Esophagus (tissue), 2 donors: ENCODE measurements at regions not wholly inside any gene's neighbourhood (a gene's known extent, or its start where the extent isn't known, plus 50 kb on each side); places are given as distances from the start of the nearest gene placed in this dataset.

Experiments
- H3K27ac ChIP-seq, 2 donors: one replicate each; pipeline ENCODE4 v1.5.1; 2013; ENCODE audit warnings: low read depth in 2 of 2, mild to moderate bottlenecking in 2 of 2, inconsistent platforms in 1 of 2, low read length in 1 of 2, moderate library complexity in 1 of 2
- H3K27me3 ChIP-seq, 2 donors: one replicate each; pipeline ENCODE4 v1.6.1; 2013; ENCODE audit warnings: low read length in 2 of 2, control low read depth in 1 of 2, mild to moderate bottlenecking in 1 of 2; ENCODE audit not compliant: insufficient read depth in 2 of 2, control insufficient read depth in 1 of 2
- H3K36me3 ChIP-seq, 2 donors: one replicate each; pipeline ENCODE4 v1.6.1; 2013; ENCODE audit warnings: low read length in 1 of 2; ENCODE audit not compliant: control insufficient read depth in 2 of 2, insufficient read depth in 2 of 2
- H3K4me1 ChIP-seq, 2 donors: one replicate each; pipeline ENCODE4 v1.6.1; 2013; ENCODE audit warnings: low read length in 1 of 2; ENCODE audit not compliant: control insufficient read depth in 2 of 2, insufficient read depth in 2 of 2
- H3K4me3 ChIP-seq, 2 donors: one replicate each; pipeline ENCODE4 v1.5.1; 2013; ENCODE audit warnings: low read length in 2 of 2, mild to moderate bottlenecking in 2 of 2, low read depth in 1 of 2, moderate library complexity in 1 of 2
- H3K9me3 ChIP-seq, 2 donors: one replicate each; pipeline ENCODE4 v1.6.1; 2013; ENCODE audit warnings: mild to moderate bottlenecking in 2 of 2, low read depth in 1 of 2, low read length in 1 of 2, moderate library complexity in 1 of 2; ENCODE audit not compliant: control insufficient read depth in 2 of 2, insufficient read depth in 1 of 2
- WGBS, 2 donors: extraction: QIAGEN DNeasy Blood & Tissue Kit; methylation state at CpG; one replicate each; pipeline ENCODE4 v1.1.7; 2013; 5-methylcytosine and 5-hydroxymethylcytosine counted together
- donor health status: healthy with polysubstance abuse.
- donor health status: Bipolar disorder and iron deficiency.

DNA sequence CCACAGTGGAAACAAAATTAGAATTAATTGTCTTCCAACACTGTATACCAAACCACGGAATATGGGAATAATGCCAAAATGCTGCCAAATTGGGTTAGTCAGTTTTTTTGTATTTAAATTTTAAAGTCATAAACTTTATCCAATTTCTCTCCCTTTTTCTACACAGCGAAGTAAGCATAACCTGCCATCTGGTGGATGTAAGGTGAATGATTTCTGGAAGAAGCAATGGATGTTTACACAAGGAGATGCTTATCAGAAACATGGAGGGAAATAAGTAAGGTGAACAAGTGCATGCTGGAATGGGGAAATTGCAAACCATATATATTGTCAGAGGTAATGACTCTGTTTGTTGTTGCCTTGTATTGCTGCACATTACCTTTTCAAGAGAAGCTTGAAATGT is 691.9 kb downstream of the TECRL start:
- WGBS, 2 donors: 34 to 35% methylated on average over 2 of the region's 2 CpGs
- Histone ChIP-seq H3K4me3 (no peak overlapping the region), H3K27ac (no peak overlapping the region), H3K27me3 (no peaks in the 10 kb centered on the region), H3K4me1 (no peaks in the 10 kb centered on the region), H3K9me3 (peaks cover 0 to 3% of the 10 kb centered on the region in 2 donors), H3K36me3 (no peaks in the 10 kb centered on the region)

DNA sequence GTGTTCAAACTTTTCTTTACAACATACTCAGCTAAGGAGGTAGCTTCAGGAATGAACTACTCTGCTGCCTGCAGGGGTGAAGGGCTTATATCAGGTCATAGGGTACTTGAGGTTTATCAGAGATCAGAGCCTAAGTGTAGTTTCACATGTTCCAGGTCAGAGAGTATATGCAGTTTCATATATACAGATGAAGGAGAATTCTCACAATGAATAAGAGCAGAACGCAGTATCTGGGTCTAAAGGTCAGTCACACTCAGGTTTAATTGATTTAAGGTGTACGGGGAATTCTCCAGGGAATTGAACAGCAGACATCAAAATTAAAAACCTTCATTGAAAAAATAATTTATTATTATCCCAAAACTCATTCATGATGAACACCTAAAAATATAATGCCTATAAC is 700.6 kb downstream of the TECRL start:
- Histone ChIP-seq H3K4me3 (no peak overlapping the region), H3K27ac (no peak overlapping the region), H3K9me3 (no peaks in the 10 kb centered on the region), H3K4me1 (no peaks in the 10 kb centered on the region), H3K27me3 (no peaks in the 10 kb centered on the region), H3K36me3 (no peaks in the 10 kb centered on the region)
- WGBS, 2 donors: 41 to 57% methylated on average over 2 of the region's 2 CpGs

DNA sequence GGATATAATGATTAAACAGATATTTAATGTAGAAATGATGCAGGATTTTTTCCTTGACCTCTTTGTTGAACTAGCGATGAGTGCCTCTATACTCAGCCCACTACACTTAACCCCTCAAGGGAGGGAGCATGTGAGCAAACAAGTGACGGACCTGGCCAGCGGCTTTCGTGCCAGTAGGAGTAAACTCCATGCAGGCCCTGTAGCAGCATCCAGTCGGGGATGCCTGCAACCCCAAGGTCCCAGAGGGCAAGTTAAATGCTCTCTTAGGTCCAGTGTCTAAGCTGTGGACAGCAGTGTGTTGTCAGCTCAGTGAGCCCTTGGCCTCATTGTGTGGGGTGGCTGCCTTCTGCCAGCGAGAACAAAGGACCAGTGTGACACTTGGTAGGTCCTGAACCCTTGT is 708.7 kb downstream of the TECRL start:
- WGBS, 2 donors: 81 to 83% methylated on average over 6 of the region's 6 CpGs
- H3K27me3 ChIP-seq: no peaks in the 10 kb centered on the region
- no peaks in the 10 kb centered on the region for H3K4me1 ChIP-seq
- H3K9me3 ChIP-seq: peaks cover 0 to 2% of the 10 kb centered on the region in 2 donors
- H3K27ac ChIP-seq: no peak overlapping the region
- no peaks in the 10 kb centered on the region for H3K36me3 ChIP-seq
- H3K4me3 ChIP-seq: no peak overlapping the region

DNA sequence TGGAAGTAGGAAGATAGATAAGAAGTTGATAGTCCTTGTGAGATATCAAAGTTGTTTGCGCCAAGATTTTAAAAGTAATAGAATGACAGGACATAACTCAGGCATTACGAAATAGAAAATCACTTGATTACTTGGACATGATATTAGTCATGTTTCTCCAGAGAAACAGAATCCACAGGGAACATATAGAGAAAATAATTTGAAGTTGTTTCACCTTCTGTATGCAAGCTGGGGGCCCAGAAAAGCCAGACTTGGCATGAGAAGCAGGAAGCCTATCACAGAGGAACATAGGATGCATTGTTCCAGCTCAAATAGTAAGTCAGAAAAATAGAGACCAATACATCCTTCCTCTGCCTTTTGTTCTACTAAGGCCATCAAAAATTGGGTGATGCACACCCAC is 715.9 kb downstream of the TECRL start:
- 73 to 79% methylated on average over 2 of the region's 2 CpGs for WGBS, 2 donors
- Histone ChIP-seq H3K4me1 (no peaks in the 10 kb centered on the region), H3K27ac (no peak overlapping the region), H3K4me3 (no peak overlapping the region), H3K36me3 (no peaks in the 10 kb centered on the region), H3K27me3 (no peaks in the 10 kb centered on the region), H3K9me3 (peaks cover 0 to 2% of the 10 kb centered on the region in 2 donors)

DNA sequence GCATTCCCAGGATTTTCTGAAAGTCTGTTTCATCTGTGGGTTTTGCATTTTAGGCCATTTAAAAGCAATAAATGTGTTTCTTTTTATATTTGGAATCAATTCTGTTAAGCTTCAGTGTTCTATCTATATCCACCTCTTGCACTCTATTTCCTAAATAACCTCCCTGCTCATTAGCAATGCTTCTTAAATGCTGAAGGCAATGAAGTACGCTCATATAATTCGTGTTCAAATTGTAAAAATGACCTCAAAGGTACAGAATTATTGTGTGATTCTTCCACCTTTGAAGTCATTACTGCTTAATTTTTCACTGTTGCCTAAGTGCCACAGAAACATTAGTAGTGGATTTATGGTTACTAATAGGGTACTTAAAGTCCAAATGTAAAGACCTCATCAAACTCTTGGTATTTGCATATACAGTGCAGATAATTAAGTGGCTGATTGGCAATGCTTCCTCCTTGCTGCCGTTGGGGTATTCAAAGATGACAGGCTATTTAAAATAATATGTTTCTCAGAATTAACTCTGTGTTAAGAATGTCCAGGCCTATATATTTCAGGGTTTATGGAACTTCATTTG is 730.8 kb downstream of the TECRL start:
- Histone ChIP-seq H3K9me3 (no peaks in the 10 kb centered on the region), H3K4me3 (no peak overlapping the region), H3K27me3 (no peaks in the 10 kb centered on the region), H3K36me3 (no peaks in the 10 kb centered on the region), H3K27ac (no peak overlapping the region), H3K4me1 (no peaks in the 10 kb centered on the region)
- 61 to 64% methylated on average over 3 of the region's 3 CpGs for WGBS, 2 donors

DNA sequence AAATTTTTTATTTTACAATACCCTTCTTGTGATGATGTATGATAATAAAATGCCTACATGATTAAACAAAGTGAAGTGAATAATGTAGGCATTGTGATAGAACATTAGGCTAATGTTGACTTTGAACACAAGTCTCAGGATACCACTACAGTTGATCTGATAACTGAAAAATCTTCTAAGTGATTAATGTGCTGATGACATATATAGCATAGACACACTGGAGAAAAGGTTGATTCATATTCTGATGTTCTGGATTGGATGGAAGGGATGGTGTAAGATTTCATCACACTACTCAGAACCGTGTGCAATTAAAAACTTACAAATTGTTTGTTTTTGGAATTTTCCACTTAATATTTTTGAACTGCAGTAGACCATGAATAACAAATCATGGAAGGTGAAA is 738.5 kb downstream of the TECRL start:
- no peak overlapping the region for H3K27ac ChIP-seq
- no peak overlapping the region for H3K4me3 ChIP-seq
- WGBS, 2 donors: 53 to 57% methylated on average over 1 of the region's 1 CpG
- no peaks in the 10 kb centered on the region for H3K4me1 ChIP-seq
- H3K36me3 ChIP-seq: no peaks in the 10 kb centered on the region
- H3K27me3 ChIP-seq: no peaks in the 10 kb centered on the region
- no peaks in the 10 kb centered on the region for H3K9me3 ChIP-seq

DNA sequence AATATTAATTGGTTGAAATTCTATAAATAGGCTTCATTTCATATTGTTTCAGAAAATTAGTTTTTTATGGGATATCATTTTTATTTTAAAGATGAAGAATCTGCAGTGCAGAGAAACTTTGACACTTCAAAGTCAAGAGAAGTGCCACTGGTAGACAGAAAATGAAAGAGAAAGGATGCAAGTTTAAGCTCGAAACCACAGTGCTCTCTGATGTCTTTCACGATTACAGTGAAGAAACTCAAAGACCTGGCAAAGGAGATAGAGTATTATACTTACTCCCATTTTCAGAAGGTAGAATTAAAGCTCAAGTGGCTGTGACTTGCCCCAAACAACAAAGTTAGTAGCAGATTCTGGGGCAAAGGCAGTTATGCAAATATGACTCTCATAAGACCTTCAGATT is 745.4 kb downstream of the TECRL start:
- no peaks in the 10 kb centered on the region for H3K9me3 ChIP-seq
- no peaks in the 10 kb centered on the region for H3K27me3 ChIP-seq
- WGBS, 2 donors: 74 to 84% methylated on average over 2 of the region's 2 CpGs
- H3K27ac ChIP-seq: no peak overlapping the region
- H3K4me1 ChIP-seq: no peaks in the 10 kb centered on the region
- H3K4me3 ChIP-seq: no peak overlapping the region
- H3K36me3 ChIP-seq: no peaks in the 10 kb centered on the region

DNA sequence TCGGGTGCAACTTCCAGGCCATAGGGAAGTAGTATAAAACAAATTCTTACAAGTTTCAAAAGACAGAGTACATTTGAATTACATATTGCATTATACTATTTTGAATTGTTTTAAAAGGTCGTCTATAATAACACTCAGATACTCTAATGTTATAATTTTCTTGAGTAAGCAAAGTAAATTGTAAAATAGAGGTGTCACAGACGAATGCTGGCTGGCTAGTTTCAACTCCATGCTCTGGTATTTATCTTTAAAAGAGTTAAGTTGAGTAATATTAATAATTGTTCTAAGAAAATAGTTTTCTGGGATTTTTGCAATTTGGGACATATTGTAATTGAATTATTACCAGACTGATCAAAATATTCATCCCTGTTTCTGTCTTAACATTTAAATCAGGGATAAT is 764.9 kb downstream of the TECRL start:
- Histone ChIP-seq H3K4me1 (no peaks in the 10 kb centered on the region), H3K27me3 (no peaks in the 10 kb centered on the region), H3K36me3 (no peaks in the 10 kb centered on the region), H3K9me3 (no peaks in the 10 kb centered on the region), H3K27ac (no peak overlapping the region), H3K4me3 (no peak overlapping the region)
- 46% methylated on average over 3 of the region's 3 CpGs for WGBS, 2 donors

DNA sequence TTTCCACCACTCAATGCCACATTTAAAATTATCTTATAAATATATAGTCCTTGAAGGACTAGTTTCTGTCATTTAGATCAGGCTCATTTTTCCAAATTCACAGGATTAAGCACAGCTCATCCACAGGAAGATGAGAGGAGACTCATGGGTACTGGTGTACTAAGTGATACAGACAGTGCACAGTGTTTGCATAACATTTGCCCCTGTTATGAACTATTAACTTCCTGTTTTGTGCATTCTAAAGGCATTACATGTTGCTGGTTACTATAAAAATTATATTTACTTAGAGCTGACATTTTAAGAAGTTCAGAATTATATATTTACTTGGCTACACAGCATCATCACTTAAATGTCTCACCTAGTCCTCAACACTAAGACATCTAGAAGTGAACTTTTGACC is 772.0 kb downstream of the TECRL start:
- Histone ChIP-seq H3K27me3 (no peaks in the 10 kb centered on the region), H3K9me3 (no peaks in the 10 kb centered on the region), H3K4me3 (no peak overlapping the region), H3K27ac (no peak overlapping the region), H3K4me1 (no peaks in the 10 kb centered on the region), H3K36me3 (no peaks in the 10 kb centered on the region)

DNA sequence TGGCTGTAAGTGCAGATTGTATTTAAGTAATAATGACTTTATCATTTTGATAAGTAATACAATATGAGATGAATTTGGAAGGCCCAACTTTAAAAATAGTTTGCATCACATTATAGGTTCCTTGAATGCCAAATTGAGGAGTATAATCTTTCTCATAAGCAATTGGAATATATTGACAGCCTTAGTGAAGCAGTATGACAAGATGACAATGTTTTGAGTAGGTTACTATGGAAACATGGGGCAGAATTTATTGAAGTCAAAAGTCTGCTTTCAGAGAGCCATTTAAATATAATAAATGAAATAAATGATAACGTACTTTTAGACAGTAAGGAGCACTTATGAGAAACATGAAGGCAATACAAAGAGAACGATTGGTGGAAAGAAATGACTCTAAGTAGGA is 776.4 kb downstream of the TECRL start:
- Histone ChIP-seq H3K36me3 (no peaks in the 10 kb centered on the region), H3K27me3 (no peaks in the 10 kb centered on the region), H3K9me3 (peaks cover 4% of the 10 kb centered on the region in 2 donors), H3K27ac (no peak overlapping the region), H3K4me3 (no peak overlapping the region), H3K4me1 (no peaks in the 10 kb centered on the region)
- 77 to 82% methylated on average over 2 of the region's 2 CpGs for WGBS, 2 donors
